ENCODE measurements at regions not wholly inside any gene's neighbourhood (a gene's known extent, or its start where the extent isn't known, plus 50 kb on each side); places are given as distances from the start of the nearest gene placed in this dataset.

DNA sequence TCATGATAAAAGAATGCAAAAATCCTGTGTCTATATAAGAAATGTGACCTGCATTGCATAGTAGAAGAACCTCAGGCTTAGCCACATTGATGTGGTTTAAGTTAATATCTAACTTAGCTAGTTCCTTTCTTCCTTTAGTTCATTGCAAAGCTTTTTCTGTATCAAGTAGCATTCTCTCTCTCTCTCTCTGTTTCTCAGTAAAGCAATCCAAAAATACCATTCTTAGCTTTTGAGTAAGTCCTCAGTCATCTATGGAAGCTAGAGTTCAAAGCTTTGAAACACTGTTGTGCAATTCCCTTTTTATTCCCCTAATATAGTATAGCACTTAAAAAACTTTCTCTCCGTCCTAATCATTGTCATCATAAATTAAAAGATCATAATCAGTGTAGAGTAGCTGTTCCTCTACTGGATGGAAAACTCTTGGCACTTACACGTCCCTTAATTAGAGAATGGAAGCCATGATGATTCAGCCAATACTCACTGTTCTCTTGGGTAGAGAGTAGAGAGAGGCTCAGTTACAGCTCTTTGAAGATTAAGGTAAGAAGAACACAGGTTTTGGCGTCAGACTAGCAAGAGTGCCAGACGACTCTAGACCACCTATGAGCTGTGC is 350.3 kb upstream of the LYPLAL1 start:
- DNase-seq, result no peak

GRCh38 chr1:218827486-218827885 is 346.2 kb upstream of the LYPLAL1 start:
- DNase-seq, result no peak

DNA sequence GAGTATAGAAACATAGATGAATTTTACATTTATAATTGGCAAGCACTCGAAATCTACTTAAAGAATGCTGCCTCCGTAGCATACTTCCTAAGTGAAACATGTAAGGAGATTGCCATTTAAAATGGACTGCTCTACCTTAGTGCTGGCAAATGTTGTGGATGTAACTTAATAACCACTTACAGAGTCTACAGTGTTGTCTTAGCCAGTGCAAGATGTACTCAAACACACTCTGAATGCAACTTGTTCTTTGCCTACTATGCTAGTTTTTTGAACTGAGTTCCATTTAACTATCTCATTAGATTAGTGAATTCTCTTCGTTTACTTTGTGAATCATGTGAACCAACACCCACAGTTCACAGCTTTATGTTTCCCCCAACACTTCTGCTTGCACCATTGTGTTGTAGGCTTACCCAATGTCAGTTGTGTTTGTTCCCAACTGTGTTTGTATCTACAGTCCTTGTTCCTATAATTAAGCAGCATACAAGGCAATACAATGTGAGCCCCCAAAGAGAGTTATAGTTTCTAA is 345.5 kb upstream of the LYPLAL1 start:
- DNase-seq, result no peak

DNA sequence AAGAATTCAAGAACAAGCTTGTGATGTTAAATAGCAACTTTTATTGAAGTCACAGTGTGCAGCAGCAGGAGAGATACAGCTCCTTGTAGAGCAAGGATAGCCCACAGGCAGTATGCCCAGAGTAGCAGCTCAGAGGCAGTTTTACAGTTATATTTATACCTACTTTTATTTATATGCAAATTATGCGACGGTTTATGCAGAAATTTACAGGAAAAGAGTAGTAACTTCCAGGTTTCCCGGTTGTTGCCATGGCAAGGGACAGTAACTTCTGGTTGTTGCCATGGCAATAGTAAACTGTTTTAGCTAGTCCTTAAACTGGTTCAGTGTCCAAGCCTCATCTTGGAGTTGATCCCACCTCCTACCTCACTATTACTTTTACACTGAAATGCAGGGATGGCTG is 344.6 kb upstream of the LYPLAL1 start:
- DNase-seq, result peak; percentile 29

DNA sequence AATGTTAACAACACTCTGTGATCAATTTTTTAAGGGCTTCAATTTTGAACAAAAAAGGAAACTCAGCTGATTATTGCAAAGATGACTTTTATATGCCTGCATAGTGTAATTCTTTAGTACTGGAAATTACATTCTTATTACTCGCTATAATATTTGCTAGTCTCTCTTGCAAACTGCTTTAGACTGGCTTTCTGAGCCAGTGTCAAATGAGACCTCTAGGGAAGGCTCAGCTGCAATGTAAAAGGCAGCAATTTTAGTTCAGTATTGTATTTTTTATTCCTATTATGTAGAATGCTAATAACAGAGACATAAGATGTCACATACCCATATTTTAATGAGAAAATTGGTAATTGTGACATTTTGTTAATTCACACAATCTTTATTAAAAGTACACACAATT is 338.1 kb upstream of the LYPLAL1 start:
- no peak for DNase-seq

DNA sequence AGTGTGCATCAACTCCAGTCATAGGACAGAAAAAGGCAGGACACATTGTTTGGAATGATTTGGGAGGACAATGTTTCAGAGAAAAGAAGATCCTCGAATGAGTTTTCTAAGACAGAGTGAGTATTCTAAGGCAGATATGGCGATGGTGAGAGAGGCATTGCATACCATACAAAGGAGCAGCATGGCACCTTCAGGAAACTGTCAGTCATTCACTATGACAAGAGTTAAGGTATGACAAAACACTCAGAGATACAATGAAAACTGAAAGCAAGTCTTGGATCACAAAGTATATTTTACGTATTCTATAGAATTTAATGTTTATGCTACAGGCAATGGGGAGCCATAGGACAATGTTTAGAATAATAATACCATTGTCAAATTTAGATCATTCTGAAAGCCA is 337.4 kb upstream of the LYPLAL1 start:
- DNase-seq, result no peak

DNA sequence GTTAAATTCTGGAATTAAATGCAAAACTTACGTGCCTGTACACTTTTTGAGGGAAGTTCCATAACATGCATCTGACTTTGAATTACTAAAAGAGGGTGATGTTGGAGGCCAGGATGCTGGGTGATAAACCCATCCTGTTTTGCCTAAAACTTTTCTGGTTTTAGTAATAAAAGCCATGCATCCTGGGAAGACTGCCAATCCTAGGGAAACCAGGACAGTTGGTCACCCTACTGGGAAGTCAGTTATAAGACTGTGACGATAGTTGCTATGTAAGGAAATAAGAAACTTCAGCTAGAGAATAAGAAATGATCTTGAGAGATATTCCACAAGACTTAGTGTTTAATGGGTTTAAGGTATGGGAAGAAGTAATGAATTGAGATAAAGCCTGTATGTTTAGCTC is 336.6 kb upstream of the LYPLAL1 start:
- peak; percentile 5 for DNase-seq

DNA sequence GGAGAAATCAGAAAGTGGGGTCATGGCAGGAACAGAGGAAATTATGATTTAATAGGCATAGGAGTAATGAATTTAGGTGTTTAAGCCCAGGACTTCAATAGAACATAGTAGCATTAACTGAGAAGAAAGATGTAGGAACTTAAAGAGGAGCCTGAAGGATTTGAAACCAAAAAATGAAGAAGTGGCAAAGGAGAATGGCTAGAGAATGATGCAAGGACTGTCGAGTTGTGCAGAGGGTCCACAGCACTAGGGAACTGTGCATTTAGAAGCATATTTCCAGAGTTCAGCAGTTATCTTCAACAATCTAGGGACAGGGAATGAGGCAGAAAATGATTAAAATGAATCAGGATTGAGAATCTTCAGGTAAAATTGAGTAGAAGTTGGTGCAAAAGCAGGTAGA is 328.1 kb upstream of the LYPLAL1 start:
- no peak for DNase-seq

DNA sequence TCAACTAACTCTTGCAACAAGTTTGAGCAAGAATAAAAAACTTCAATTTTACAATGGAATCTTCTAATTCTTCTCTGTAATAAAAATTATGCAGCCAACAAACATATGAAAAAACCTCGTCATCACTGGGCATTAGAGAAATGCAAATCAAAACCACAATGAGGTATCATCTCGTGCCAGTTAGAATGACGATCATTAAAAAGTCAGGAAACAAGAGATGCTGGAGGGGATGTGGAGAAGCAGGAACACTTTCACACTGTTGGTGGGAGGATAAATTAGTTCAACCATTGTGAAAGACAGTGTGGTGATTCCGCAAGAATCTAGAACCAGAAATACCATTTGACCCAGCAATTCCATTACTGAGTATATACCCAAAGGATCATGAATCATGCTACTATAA is 327.5 kb upstream of the LYPLAL1 start:
- no peak for DNase-seq

DNA sequence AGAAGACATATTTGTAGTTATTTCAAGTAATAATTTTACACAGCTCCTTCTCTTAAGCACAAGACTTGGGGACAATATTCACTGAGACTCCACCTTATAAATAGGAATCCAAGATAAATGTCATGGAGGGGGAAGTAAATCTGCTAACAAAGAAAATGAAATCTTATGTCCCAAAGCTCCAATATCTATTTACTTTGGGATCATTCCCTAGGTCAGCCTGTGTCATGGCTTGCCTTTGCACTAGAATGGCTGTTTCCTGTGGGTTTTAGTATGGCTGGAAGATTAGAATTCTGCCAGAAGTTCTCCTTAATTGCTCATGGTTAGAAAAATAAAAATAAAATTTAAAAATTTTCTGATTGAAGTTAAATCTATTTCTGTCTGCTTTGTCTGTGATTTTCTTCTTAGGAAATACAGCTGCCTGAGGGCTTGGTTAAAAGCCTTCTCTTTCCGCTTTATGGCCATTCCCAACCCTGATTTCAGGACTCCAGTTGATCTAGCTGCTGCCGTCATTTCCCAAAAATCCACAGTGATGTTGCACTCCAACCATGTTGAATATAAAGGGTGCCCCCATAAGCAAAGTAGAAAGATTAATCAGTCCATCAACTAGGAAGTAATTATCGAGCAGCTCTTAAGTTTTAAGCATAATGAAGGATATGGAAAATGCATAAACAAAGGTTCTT is 326.4 kb upstream of the LYPLAL1 start:
- no peak for DNase-seq

DNA sequence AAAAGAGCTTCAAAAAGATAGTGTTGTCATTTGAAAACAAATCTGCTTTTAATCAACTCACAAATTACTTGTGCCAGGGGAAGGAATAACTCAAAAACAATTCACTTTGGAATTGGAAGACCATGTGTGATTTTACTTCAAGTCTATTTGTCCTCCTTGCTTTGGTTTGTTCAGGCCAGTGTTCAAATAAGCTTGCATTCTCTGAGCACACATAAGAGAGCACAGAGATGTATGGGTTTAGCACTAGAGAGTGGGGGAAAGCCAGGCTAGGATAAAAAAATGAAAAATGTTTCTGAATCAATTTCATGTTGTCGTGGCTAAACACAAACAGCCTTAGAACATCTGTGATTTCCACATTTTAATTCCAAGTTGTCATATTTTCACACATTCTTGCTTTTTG is 325.7 kb upstream of the LYPLAL1 start:
- peak; percentile 56 for DNase-seq

GRCh38 chr1:218850367-218850766 is 323.3 kb upstream of the LYPLAL1 start:
- no peak for DNase-seq

- DNase-seq, result peak; percentile 88
Observed at GRCh38 chr1:218851586-218851985, 322.1 kb upstream of the LYPLAL1 start.

GRCh38 chr1:218852527-218852926 is 321.2 kb upstream of the LYPLAL1 start:
- DNase-seq, result peak; percentile 97

DNA sequence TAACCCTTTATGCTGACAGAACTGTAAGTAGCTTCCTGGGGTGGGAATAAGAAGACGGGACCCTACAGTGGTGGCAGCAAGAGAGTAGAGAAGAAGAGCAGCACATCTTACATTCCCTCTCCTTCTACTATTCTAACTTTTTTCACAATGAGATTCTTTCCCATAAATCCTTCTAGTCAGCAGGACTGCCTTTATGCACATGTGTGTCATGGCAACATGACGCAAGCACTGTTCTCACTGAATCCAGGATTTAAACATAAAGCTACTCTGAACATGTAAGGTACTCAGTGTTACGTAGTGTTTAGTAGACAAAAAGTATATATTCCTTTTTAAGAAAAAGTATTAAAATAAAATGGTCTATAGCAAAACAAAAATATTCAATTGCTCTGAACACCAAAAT is 309.7 kb upstream of the LYPLAL1 start:
- DNase-seq, result no peak

DNA sequence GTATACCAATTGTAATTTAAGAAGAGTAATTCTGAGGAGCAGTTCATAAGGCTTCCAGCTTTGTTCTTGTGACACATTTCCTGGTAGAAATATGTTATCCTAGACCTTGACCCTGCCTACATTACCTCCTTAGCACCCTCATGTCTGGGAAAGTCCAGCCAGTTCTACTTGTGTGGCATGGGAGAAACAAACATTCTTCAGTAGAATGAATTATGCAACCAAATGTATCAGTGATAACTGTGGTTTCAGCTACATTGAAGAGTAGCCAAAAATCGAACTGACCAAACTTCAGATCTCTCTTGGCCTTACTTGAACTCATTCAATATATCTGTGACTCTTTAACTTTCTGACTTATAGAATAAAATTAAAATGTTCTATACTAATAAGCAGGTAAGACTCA is 308.1 kb upstream of the LYPLAL1 start:
- DNase-seq, result no peak

GRCh38 chr1:218866507-218866906 is 307.2 kb upstream of the LYPLAL1 start:
- no peak for DNase-seq

DNA sequence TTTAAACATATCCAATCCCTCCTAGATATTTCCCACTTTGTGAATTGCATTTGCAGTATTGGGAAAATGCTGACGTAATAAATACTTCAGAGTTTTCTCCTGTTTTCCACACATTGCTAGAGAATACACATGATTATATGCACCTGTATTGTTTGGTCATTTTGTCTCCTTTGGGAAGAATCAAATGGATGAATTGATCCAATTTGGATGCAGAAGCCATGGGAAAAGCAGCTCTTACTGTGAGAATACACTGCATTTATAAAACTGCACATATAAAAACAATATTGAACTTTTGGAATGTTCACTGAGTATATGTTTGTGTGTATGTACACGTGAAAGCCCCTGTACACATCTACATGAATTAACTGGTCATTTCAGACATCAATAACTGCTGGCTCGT is 306.6 kb upstream of the LYPLAL1 start:
- no peak for DNase-seq

DNA sequence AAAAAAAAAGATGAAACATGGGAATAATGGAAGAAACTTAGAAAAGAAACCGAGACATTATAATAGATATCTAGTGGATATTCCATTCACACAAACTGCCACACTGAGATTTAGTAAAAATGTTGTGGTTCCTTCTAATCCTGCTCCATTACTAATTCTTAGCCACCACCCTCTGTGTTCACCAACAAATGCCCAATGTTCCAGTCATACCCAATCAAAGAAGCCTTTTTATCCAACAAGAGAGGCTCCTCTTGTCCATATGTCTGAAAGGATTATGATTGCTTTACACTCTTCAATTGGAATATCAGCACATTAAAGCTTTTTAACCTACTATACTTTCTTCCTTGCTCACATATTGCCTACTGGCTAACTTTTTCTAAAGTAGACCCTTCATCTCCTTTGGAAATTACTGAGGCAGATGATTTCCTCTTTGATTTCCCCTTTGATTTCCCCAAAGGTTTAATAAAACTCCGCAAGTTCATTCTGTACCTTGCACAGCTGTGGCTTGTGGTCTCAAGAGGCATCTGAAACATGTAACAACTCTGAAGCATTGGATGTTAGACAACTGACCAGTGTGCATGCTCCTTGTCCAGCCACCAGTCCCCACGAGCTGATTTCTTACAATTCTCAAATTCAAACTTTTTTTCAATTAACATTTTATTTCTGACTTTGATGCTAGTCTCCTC is 305.6 kb upstream of the LYPLAL1 start:
- peak; percentile 45 for DNase-seq

- DNase-seq, result no peak
Observed at GRCh38 chr1:218869276-218869675, 304.4 kb upstream of the LYPLAL1 start.

DNA sequence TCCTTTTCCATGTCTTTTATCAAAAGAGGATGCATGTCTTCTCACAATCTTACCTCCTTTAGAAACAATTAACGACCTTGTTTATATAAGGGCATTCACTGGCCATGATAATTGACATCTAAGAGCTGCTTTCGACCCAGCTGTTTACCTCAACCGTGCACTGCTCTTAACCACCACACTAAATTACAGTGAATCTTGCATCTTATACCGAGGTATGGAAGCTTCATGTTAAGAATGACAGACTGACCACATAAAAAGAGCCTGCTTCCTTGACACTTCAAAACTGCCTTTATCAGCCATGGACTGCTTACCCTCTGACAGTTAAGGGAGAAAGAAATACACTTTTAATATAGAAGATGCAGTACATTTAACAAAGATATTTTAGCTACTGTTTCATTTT is 301.7 kb upstream of the LYPLAL1 start:
- DNase-seq, result no peak

GRCh38 chr1:218872928-218873327 is 300.8 kb upstream of the LYPLAL1 start:
- no peak for DNase-seq

- DNase-seq, result no peak
Observed at GRCh38 chr1:218874313-218874712, 299.4 kb upstream of the LYPLAL1 start.

All from tongue (tissue), 1 donor.